ENCODE measurements at regions not wholly inside any gene's neighbourhood (a gene's known extent, or its start where the extent isn't known, plus 50 kb on each side); places are given as distances from the start of the nearest gene placed in this dataset.
"Not testable (repeated sequence)": the region's sequence is repeated elsewhere in the genome, so short reads cannot be mapped to it uniquely, and the experiment has no call there.

- DNase-seq = no peak
Observed at GRCh38 chr6:14889611-14890593, 356.0 kb upstream of the JARID2 start.

- DNase-seq = not testable (repeated sequence)
Observed at GRCh38 chr6:14891820-14892375, 354.0 kb upstream of the JARID2 start.

GRCh38 chr6:14894105-14894504 is 351.8 kb upstream of the JARID2 start:
- no peak for DNase-seq

- no peak for DNase-seq
Observed at GRCh38 chr6:14896475-14896874, 349.4 kb upstream of the JARID2 start.

- no peak for DNase-seq
Observed at GRCh38 chr6:14897831-14898230, 348.0 kb upstream of the JARID2 start.

GRCh38 chr6:14899441-14899840 is 346.4 kb upstream of the JARID2 start:
- DNase-seq = not testable (repeated sequence)

GRCh38 chr6:14900919-14901318 is 344.9 kb upstream of the JARID2 start:
- no peak for DNase-seq

- no peak for DNase-seq
Observed at GRCh38 chr6:14903176-14904038, 342.5 kb upstream of the JARID2 start.

- DNase-seq = no peak
Observed at GRCh38 chr6:14905201-14905600, 340.7 kb upstream of the JARID2 start.

- DNase-seq = no peak
Observed at GRCh38 chr6:14906621-14907020, 339.2 kb upstream of the JARID2 start.

GRCh38 chr6:14910692-14911547 is 334.9 kb upstream of the JARID2 start:
- no peak for DNase-seq

GRCh38 chr6:14912226-14912625 is 333.6 kb upstream of the JARID2 start:
- no peak for DNase-seq

GRCh38 chr6:14912706-14913105 is 333.2 kb upstream of the JARID2 start:
- no peak for DNase-seq

GRCh38 chr6:14913931-14914330 is 331.9 kb upstream of the JARID2 start:
- no peak for DNase-seq

- no peak for DNase-seq
Observed at GRCh38 chr6:14915888-14916832, 329.7 kb upstream of the JARID2 start.

GRCh38 chr6:14917109-14917910 is 328.6 kb upstream of the JARID2 start:
- DNase-seq = no peak

- DNase-seq = no peak
Observed at GRCh38 chr6:14918200-14918907, 327.5 kb upstream of the JARID2 start.

GRCh38 chr6:14919038-14919670 is 326.7 kb upstream of the JARID2 start:
- DNase-seq = no peak

- no peak for DNase-seq
Observed at GRCh38 chr6:14920276-14920675, 325.6 kb upstream of the JARID2 start.

Measured in occipital lobe (tissue), 1 donor.